CD14-positive monocyte (primary cell): ENCODE measurements at regions not wholly inside any gene's neighbourhood (a gene's known extent, or its start where the extent isn't known, plus 50 kb on each side); places are given as distances from the start of the nearest gene placed in this dataset.

Source experiments
- DNase-seq, 3 donors: peaks; one replicate each; pipeline ENCODE4 v3.0.0-alpha.2; 2011 to 2022
- H2AFZ ChIP-seq: 2 replicates; pipeline ENCODE4 v1.6.0; 2012; ENCODE audit warnings: mild to moderate bottlenecking, low read depth, low read length, inconsistent platforms; ENCODE audit not compliant: insufficient read depth, poor library complexity, severe bottlenecking
- H3K27ac ChIP-seq, 2 donors: 1 replicate in 1 of 2; 2 replicates in 1 of 2; pipeline ENCODE4 v1.5.1; 2012 to 2013; ENCODE audit warnings: low read length in 2 of 2, control low read depth in 1 of 2, inconsistent platforms in 1 of 2, low read depth in 1 of 2, mild to moderate bottlenecking in 1 of 2
- H3K27me3 ChIP-seq, 2 donors: one replicate each; pipeline versions ENCODE4 v1.6.0 to v1.6.1; 2011 to 2013; ENCODE audit warnings: low read length in 2 of 2; ENCODE audit not compliant: control insufficient read depth in 2 of 2, insufficient read depth in 2 of 2
- H3K36me3 ChIP-seq, 2 donors: replicated peaks in 1 of 2; 1 replicate in 1 of 2; 2 replicates in 1 of 2; pipeline versions ENCODE4 v1.5.1 to v1.6.1; 2012 to 2013; ENCODE audit warnings: low read length in 2 of 2, control low read depth in 1 of 2, inconsistent platforms in 1 of 2, mild to moderate bottlenecking in 1 of 2; ENCODE audit not compliant: insufficient read depth in 2 of 2, control insufficient read depth in 1 of 2
- H3K4me1 ChIP-seq, 2 donors: 1 replicate in 1 of 2; 2 replicates in 1 of 2; pipeline versions ENCODE4 v1.5.1 to v1.6.1; 2012 to 2013; ENCODE audit warnings: low read length in 2 of 2, control low read depth in 1 of 2, inconsistent platforms in 1 of 2, mild to moderate bottlenecking in 1 of 2, moderate library complexity in 1 of 2; ENCODE audit not compliant: insufficient read depth in 2 of 2, control insufficient read depth in 1 of 2
- H3K4me2 ChIP-seq: replicated peaks from 2 replicates; pipeline ENCODE3; 2012; ENCODE audit warnings: low read length, moderate library complexity, mild to moderate bottlenecking; ENCODE audit not compliant: poor library complexity, severe bottlenecking; ENCODE audit errors: extremely low read depth
- H3K4me3 ChIP-seq, 3 experiments: fragments of 200-600 bp in 1 of 3; sonication (generic) in 1 of 3; replicated peaks in 1 of 3; 1 replicate in 2 of 3; 2 replicates in 1 of 3; pipeline ENCODE4 v1.5.1; 2011 to 2013; ENCODE audit warnings: low read length in 3 of 3, mild to moderate bottlenecking in 3 of 3, control low read depth in 2 of 3, low read depth in 2 of 3, inconsistent platforms in 1 of 3, moderate library complexity in 1 of 3
- H3K79me2 ChIP-seq: 2 replicates; pipeline ENCODE4 v1.6.0; 2012; ENCODE audit warnings: mild to moderate bottlenecking, control low read depth, inconsistent platforms, low read length, moderate library complexity; ENCODE audit not compliant: insufficient read depth
- H3K9ac ChIP-seq: 2 replicates; pipeline ENCODE4 v1.6.0; 2017; ENCODE audit warnings: low read length, mild to moderate bottlenecking; ENCODE audit not compliant: insufficient read depth, poor library complexity, severe bottlenecking
- H3K9me3 ChIP-seq, 2 donors: replicated peaks in 1 of 2; 1 replicate in 1 of 2; 2 replicates in 1 of 2; pipeline versions ENCODE4 v1.5.1 to v1.6.1; 2012 to 2013; ENCODE audit warnings: low read length in 2 of 2, control low read depth in 1 of 2; ENCODE audit not compliant: control insufficient read depth in 1 of 2, insufficient read depth in 1 of 2
- H4K20me1 ChIP-seq: 2 replicates; pipeline ENCODE4 v1.6.0; 2012; ENCODE audit warnings: mild to moderate bottlenecking, low read length, control low read depth, moderate library complexity; ENCODE audit not compliant: insufficient read depth
- H3K27ac Mint-ChIP-seq, 7 donors: one replicate each; pipeline ENCODE4 v1.8.0; 2020; ENCODE audit warnings: mild to moderate bottlenecking in 7 of 7, mixed read lengths in 7 of 7, moderate library complexity in 6 of 7, inconsistent platforms in 2 of 7
- H3K27me3 Mint-ChIP-seq, 3 donors: one replicate each; pipeline ENCODE4 v1.8.0; 2021 to 2022; ENCODE audit warnings: low read depth in 3 of 3, mild to moderate bottlenecking in 3 of 3, mixed read lengths in 3 of 3, moderate library complexity in 3 of 3, inconsistent platforms in 1 of 3
- H3K36me3 Mint-ChIP-seq, 2 donors: one replicate each; pipeline ENCODE4 v1.8.0; 2020; ENCODE audit warnings: mixed read lengths in 2 of 2, inconsistent platforms in 1 of 2, mild to moderate bottlenecking in 1 of 2
- H3K4me1 Mint-ChIP-seq: one replicate; pipeline ENCODE4 v1.8.0; 2020; ENCODE audit warnings: mild to moderate bottlenecking, mixed read lengths
- H3K4me3 Mint-ChIP-seq, 2 donors: one replicate each; pipeline ENCODE4 v1.8.0; 2020; ENCODE audit warnings: mild to moderate bottlenecking in 2 of 2, mixed read lengths in 2 of 2, moderate library complexity in 1 of 2
- H3K9me3 Mint-ChIP-seq, 7 donors: one replicate each; pipeline ENCODE4 v1.8.0; 2020 to 2022; ENCODE audit warnings: mixed read lengths in 7 of 7, mild to moderate bottlenecking in 6 of 7, moderate library complexity in 6 of 7, inconsistent platforms in 2 of 7
- CTCF ChIP-seq: fragments of 200-600 bp; IDR thresholded peaks from one replicate; pipeline ENCODE4 v1.8.0; 2022; ENCODE audit warnings: antibody characterized with exemption, mild to moderate bottlenecking
- WGBS: methylation state at CpG from one replicate; pipeline ENCODE4 v1.1.5; 2013; ENCODE audit warnings: missing lambda C conversion rate; ENCODE audit not compliant: insufficient coverage; 5-methylcytosine and 5-hydroxymethylcytosine counted together
- intact Hi-C, 2 donors: fragments of 100-400 bp; cut with micrococcal nuclease; formaldehyde crosslinking; loops; one replicate each; pipeline versions ENCODE4 v1.15.0 to v1.15.1; 2023

GRCh38 chr10:4057725-4058513 is 272.9 kb upstream of the KLF6 start:
- no peaks in the 10 kb centered on the region for H3K79me2 ChIP-seq
- no peak for DNase-seq
- TF ChIP-seq CTCF = no peak
- Mint-ChIP-seq H3K27me3 (peaks cover 0 to 3% (median 0%) of the 10 kb centered on the region in 3 donors), H3K4me3 (no peak overlapping the region), H3K4me1 (peaks cover 30% of the 10 kb centered on the region), H3K27ac (no peak overlapping the region), H3K36me3 (peaks cover 0 to 5% of the 10 kb centered on the region in 2 donors), H3K9me3 (peaks cover 0 to 7% (median 4%) of the 10 kb centered on the region in 7 donors)
- H3K4me2 ChIP-seq = no peak overlapping the region
- peak overlapping the region; percentile 42 for H2AFZ ChIP-seq
- no peak overlapping the region for H3K27ac ChIP-seq
- H3K36me3 ChIP-seq = no peaks in the 10 kb centered on the region
- peaks cover 0 to 3% of the 10 kb centered on the region in 2 donors for H3K9me3 ChIP-seq
- H4K20me1 ChIP-seq = no peaks in the 10 kb centered on the region
- H3K27me3 ChIP-seq = no peaks in the 10 kb centered on the region
- no peak overlapping the region for H3K9ac ChIP-seq
- WGBS = no CpG with 5 or more reads among the region's 6 CpGs
- H3K4me1 ChIP-seq = peaks cover 29 to 39% of the 10 kb centered on the region in 2 donors
- no peak overlapping the region for H3K4me3 ChIP-seq
- intact Hi-C loops = loop anchor here in 1 of 2 donors (10.0 kb wide), 2 partner anchors 163 to 273 kb away; partner anchors contain the start of gene KLF6

DNA sequence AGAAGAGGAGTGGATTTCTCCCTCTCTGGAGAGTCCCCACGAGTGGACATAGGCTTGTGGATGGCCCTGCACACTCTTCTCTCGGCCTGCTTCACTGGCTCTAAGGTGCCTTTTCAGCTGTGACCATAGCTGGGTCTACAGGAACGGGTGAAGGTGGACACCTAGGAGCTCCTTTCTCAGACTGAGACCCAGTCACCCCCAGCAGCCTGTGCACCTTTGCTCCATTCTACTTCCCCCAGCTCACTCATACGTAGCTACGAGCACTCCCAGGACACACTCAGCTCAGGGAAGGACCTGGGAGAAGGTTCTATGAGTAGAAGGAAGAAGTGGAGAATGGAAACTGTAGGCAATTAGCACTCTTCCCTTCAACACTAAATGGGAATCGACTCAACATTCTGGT is 272.0 kb upstream of the KLF6 start:
- Histone ChIP-seq H3K9ac (no peak overlapping the region), H2AFZ (no peak overlapping the region), H3K9me3 (peaks cover 0 to 3% of the 10 kb centered on the region in 2 donors), H3K4me2 (no peak overlapping the region), H4K20me1 (no peaks in the 10 kb centered on the region), H3K27ac (no peak overlapping the region), H3K36me3 (no peaks in the 10 kb centered on the region), H3K4me3 (no peak overlapping the region), H3K4me1 (peaks cover 31 to 41% of the 10 kb centered on the region in 2 donors), H3K79me2 (no peaks in the 10 kb centered on the region), H3K27me3 (no peaks in the 10 kb centered on the region)
- Mint-ChIP-seq H3K4me1 (peaks cover 33% of the 10 kb centered on the region), H3K9me3 (peaks cover 0 to 7% (median 4%) of the 10 kb centered on the region in 7 donors), H3K4me3 (no peak overlapping the region), H3K27ac (no peak overlapping the region), H3K36me3 (peaks cover 0 to 5% of the 10 kb centered on the region in 2 donors), H3K27me3 (peaks cover 0 to 3% (median 0%) of the 10 kb centered on the region in 3 donors)
- DNase-seq = no peak
- no peak for TF ChIP-seq CTCF
- intact Hi-C loops = loop anchor here in 1 of 2 donors (10.0 kb wide), 2 partner anchors 162 to 272 kb away; partner anchors contain the start of gene KLF6
- 100% methylated on average over 3 of the region's 6 CpGs for WGBS
